ENCODE measurements at regions not wholly inside any gene's neighbourhood (a gene's known extent, or its start where the extent isn't known, plus 50 kb on each side); places are given as distances from the start of the nearest gene placed in this dataset.

DNA sequence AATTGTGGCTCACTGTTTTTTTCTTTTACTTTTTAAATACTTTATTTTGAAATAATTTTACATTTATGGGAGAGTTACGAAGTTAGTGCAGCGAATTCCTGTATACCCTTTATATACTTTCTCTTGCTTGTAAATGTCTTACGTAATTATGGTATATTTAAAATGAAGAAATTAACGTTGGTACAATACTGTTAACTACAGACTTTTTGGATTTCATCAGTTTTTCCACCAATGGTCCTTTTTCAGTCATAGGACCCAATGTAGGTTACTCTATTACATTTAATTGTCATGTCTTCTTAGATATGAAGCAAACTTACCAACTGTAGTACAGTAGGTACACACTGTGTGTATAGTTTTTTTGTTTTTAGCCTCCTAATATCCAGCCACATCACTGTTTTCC, 76.3 kb downstream of the BOLA3 start:
- ChIA-PET CTCF (no interaction called here), POLR2A (no interaction called here)
- H3K4me3 ChIP-seq (ENCODE audit: low read depth, low read length), result no peak overlapping the region
- DNase-seq (ENCODE audit: low read depth), result no peak
- H3K27me3 ChIP-seq (ENCODE audit: control insufficient read depth, insufficient read depth, low read length), result no peaks in the 10 kb centered on the region
- H3K36me3 ChIP-seq (ENCODE audit: control insufficient read depth, insufficient read depth, low read length), result no peaks in the 10 kb centered on the region; the same call in none of the 2 replicates
- TF ChIP-seq CTCF (IDR thresholded peaks at IDR 0.05; ENCODE audit: insufficient read depth, low read depth, low read length), result no peak

- DNase-seq (ENCODE audit: low read depth), result no peak
Measured at GRCh38 chr2:74072565-74072964, 75.1 kb downstream of the BOLA3 start.

DNA sequence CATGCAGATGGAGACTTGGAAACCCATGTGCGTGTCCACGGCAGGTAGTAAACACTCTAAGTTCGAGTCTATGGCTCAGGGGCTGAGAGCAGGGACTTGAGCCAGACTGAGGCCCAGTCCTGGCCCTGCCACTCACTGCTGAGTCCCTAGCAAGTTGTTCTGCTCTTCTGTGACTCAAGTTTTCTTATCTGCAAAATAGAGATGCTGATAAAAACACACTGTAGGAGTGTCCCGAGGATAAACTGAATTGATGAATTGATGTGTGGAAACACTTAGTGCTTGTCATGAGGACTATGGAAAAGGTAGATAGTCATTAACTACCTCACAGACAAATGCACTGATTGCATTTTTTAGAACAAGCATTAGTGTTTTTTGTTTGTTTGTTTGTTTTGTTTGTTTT, 73.2 kb downstream of the BOLA3 start:
- H3K36me3 ChIP-seq (ENCODE audit: control insufficient read depth, insufficient read depth, low read length), result no peaks in the 10 kb centered on the region; the same call in none of the 2 replicates
- H3K4me3 ChIP-seq (ENCODE audit: low read depth, low read length), result no peak overlapping the region
- no peak for DNase-seq (ENCODE audit: low read depth)
- H3K27me3 ChIP-seq (ENCODE audit: control insufficient read depth, insufficient read depth, low read length), result no peaks in the 10 kb centered on the region
- TF ChIP-seq CTCF (IDR thresholded peaks at IDR 0.05; ENCODE audit: insufficient read depth, low read depth, low read length), result no peak
- POLR2A ChIA-PET, result no interaction called here
- CTCF ChIA-PET, result no interaction called here

More at GRCh38 chr2:74072565-74072964, 75.1 kb downstream of the BOLA3 start:
- Histone ChIP-seq H3K36me3 (ENCODE audit: control insufficient read depth, insufficient read depth, low read length) (no peaks in the 10 kb centered on the region; the same call in none of the 2 replicates), H3K4me3 (ENCODE audit: low read depth, low read length) (no peak overlapping the region), H3K27me3 (ENCODE audit: control insufficient read depth, insufficient read depth, low read length) (no peaks in the 10 kb centered on the region)
- ChIA-PET POLR2A (no interaction called here), CTCF (no interaction called here)
- no peak for TF ChIP-seq CTCF (IDR thresholded peaks at IDR 0.05; ENCODE audit: insufficient read depth, low read depth, low read length)

- CTCF ChIA-PET, result interaction anchor here (0.6 kb wide), 1 partner anchor 108 kb away, joined by 3 read pairs; no protein-coding TSS in a partner anchor
- no peaks in the 10 kb centered on the region; the same call in none of the 2 replicates for H3K36me3 ChIP-seq (ENCODE audit: control insufficient read depth, insufficient read depth, low read length)
- no peak for DNase-seq (ENCODE audit: low read depth)
- POLR2A ChIA-PET, result no interaction called here
- no peak for TF ChIP-seq CTCF (IDR thresholded peaks at IDR 0.05; ENCODE audit: insufficient read depth, low read depth, low read length)
- no peak overlapping the region for H3K4me3 ChIP-seq (ENCODE audit: low read depth, low read length)
- no peaks in the 10 kb centered on the region for H3K27me3 ChIP-seq (ENCODE audit: control insufficient read depth, insufficient read depth, low read length)
Measured at GRCh38 chr2:74076074-74076470, 71.6 kb downstream of the BOLA3 start.

GRCh38 chr2:74077636-74078035, 70.1 kb downstream of the BOLA3 start:
- no peak overlapping the region for H3K4me3 ChIP-seq (ENCODE audit: low read depth, low read length)
- ChIA-PET POLR2A (no interaction called here), CTCF (interaction anchor here (0.7 kb wide), 1 partner anchor 104 kb away, joined by 3 read pairs; no protein-coding TSS in a partner anchor)
- H3K36me3 ChIP-seq (ENCODE audit: control insufficient read depth, insufficient read depth, low read length), result peaks cover 8% of the 10 kb centered on the region
- no peaks in the 10 kb centered on the region for H3K27me3 ChIP-seq (ENCODE audit: control insufficient read depth, insufficient read depth, low read length)
- DNase-seq (ENCODE audit: low read depth), result no peak
- TF ChIP-seq CTCF (IDR thresholded peaks at IDR 0.05; ENCODE audit: insufficient read depth, low read depth, low read length), result no peak
